Loucy (cell line): ENCODE measurements at regions not wholly inside any gene's neighbourhood (a gene's known extent, or its start where the extent isn't known, plus 50 kb on each side); places are given as distances from the start of the nearest gene placed in this dataset.

Source experiments
- EZH2phosphoT487 ChIP-seq: fragments of 200-600 bp; IDR thresholded peaks from 2 replicates; pipeline ENCODE4 v1.6.1; 2018; ENCODE audit warnings: antibody characterized with exemption, mild to moderate bottlenecking, moderate library complexity, borderline replicate concordance
- TF ChIP-seq, protein P1 (sequence below): fragments of 200-600 bp; sonication (generic); conservative IDR thresholded peaks from 2 replicates; pipeline ENCODE4 v1.5.1; 2014; ENCODE audit warnings: mild to moderate bottlenecking, antibody characterized with exemption, low read length

DNA sequence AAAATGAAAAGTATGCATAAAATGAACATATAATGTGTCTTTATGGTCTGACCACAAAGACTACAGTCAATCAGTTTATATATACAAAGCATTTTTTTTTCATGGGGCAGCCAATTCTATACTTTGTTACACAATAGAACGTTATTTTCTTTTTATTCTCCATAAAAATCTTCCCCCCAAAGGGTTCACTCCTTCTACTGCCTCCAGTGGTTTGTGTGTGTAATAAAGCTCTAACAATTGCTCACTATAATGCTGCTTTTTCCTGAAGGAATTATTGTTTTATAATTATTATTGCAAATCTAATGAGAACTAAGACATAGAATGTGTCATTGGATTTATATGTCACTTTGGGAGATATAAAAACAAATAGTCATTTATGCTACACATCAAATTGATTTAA, 664.1 kb upstream of the PABPC4L start:
- TF ChIP-seq, protein P1, sequence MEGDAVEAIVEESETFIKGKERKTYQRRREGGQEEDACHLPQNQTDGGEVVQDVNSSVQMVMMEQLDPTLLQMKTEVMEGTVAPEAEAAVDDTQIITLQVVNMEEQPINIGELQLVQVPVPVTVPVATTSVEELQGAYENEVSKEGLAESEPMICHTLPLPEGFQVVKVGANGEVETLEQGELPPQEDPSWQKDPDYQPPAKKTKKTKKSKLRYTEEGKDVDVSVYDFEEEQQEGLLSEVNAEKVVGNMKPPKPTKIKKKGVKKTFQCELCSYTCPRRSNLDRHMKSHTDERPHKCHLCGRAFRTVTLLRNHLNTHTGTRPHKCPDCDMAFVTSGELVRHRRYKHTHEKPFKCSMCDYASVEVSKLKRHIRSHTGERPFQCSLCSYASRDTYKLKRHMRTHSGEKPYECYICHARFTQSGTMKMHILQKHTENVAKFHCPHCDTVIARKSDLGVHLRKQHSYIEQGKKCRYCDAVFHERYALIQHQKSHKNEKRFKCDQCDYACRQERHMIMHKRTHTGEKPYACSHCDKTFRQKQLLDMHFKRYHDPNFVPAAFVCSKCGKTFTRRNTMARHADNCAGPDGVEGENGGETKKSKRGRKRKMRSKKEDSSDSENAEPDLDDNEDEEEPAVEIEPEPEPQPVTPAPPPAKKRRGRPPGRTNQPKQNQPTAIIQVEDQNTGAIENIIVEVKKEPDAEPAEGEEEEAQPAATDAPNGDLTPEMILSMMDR, result 0 out of 2 replicates have a peak, but pooled peaks have one; percentile 11
- TF ChIP-seq EZH2phosphoT487, result no peak
